Stimulated activated CD4-positive, alpha-beta T cell treated with anti-CD3 and anti-CD28 coated beads, Interleukin-15, amount 100 ng/mL, for 48 hours (primary cell): ENCODE measurements at regions not wholly inside any gene's neighbourhood (a gene's known extent, or its start where the extent isn't known, plus 50 kb on each side); places are given as distances from the start of the nearest gene placed in this dataset.

Source experiments
- DNase-seq, 2 donors: peaks; one replicate each; pipeline ENCODE4 v3.0.0-alpha.2; 2020; ENCODE audit warnings: low read depth in 2 of 2

GRCh38 chr13:109977212-109977968 is 191.0 kb upstream of the IRS2 start:
- no peak for DNase-seq

- no peak for DNase-seq
Measured at GRCh38 chr13:109976206-109976997, 190.0 kb upstream of the IRS2 start.

GRCh38 chr13:109974354-109974753 is 188.0 kb upstream of the IRS2 start:
- no peak for DNase-seq

- DNase-seq, result no peak
Measured at GRCh38 chr13:109973279-109973678, 186.9 kb upstream of the IRS2 start.

- no peak for DNase-seq
Measured at GRCh38 chr13:109971456-109972090, 185.2 kb upstream of the IRS2 start.

GRCh38 chr13:109971006-109971405 is 184.6 kb upstream of the IRS2 start:
- DNase-seq, result no peak

GRCh38 chr13:109968876-109969577 is 182.6 kb upstream of the IRS2 start:
- no peak for DNase-seq

- no peak for DNase-seq
Measured at GRCh38 chr13:109963960-109964563, 177.7 kb upstream of the IRS2 start.

GRCh38 chr13:109963384-109963783 is 177.0 kb upstream of the IRS2 start:
- DNase-seq, result no peak

GRCh38 chr13:109959903-109960302 is 173.5 kb upstream of the IRS2 start:
- DNase-seq, result no peak

- DNase-seq, result no peak
Measured at GRCh38 chr13:109957875-109958274, 171.5 kb upstream of the IRS2 start.

GRCh38 chr13:109955598-109955997 is 169.2 kb upstream of the IRS2 start:
- no peak for DNase-seq

- no peak for DNase-seq
Measured at GRCh38 chr13:109954441-109954840, 168.1 kb upstream of the IRS2 start.

- no peak for DNase-seq
Measured at GRCh38 chr13:109951491-109951890, 165.1 kb upstream of the IRS2 start.

- DNase-seq, result no peak
Measured at GRCh38 chr13:109949397-109949796, 163.0 kb upstream of the IRS2 start.

- no peak for DNase-seq
Measured at GRCh38 chr13:109947006-109947405, 160.6 kb upstream of the IRS2 start.

GRCh38 chr13:109945206-109945960 is 159.0 kb upstream of the IRS2 start:
- no peak for DNase-seq

- no peak for DNase-seq
Measured at GRCh38 chr13:109941951-109942350, 155.6 kb upstream of the IRS2 start.

GRCh38 chr13:109941221-109941620 is 154.8 kb upstream of the IRS2 start:
- no peak for DNase-seq

- no peak for DNase-seq
Measured at GRCh38 chr13:109940637-109941036, 154.3 kb upstream of the IRS2 start.

GRCh38 chr13:109939838-109940237 is 153.5 kb upstream of the IRS2 start:
- DNase-seq, result no peak
